PC-3 (cell line): ENCODE measurements at regions not wholly inside any gene's neighbourhood (a gene's known extent, or its start where the extent isn't known, plus 50 kb on each side); places are given as distances from the start of the nearest gene placed in this dataset.

ENCODE experiments used
- ATAC-seq: fragments of 200-7000 bp; cut with Tn5 transposase; 2 replicates; pipeline ENCODE4 v1.9.1; 2020; ENCODE audit warnings: mild to moderate bottlenecking, moderate library complexity
- BruUV-seq: library from RNA; stranded (reverse); fragments of 400-500 nt; replicated peaks from 2 replicates; lab custom pipeline; 2021; lab: Mats Ljungman, UMichigan
- CTCF ChIA-PET: fragments of 300-600 bp; sonication (Branson Sonifier 250); formaldehyde crosslinking; loops from one replicate; lab custom pipeline; 2022; ENCODE audit warnings: antibody characterized with exemption; lab: Charles Lee
- POLR2A ChIA-PET: fragments of 300-600 bp; sonication (Branson Sonifier 250); formaldehyde crosslinking; loops from one replicate; lab custom pipeline; 2022; ENCODE audit warnings: antibody characterized with exemption; ENCODE audit not compliant: unreplicated experiment; lab: Charles Lee
- DNase-seq: peaks from one replicate; pipeline ENCODE4 v3.0.0-alpha.2; 2015
- H2AFZ ChIP-seq: fragments of 300-600 bp; sonication (generic); 2 replicates; pipeline ENCODE4 v1.6.0; 2016; ENCODE audit warnings: antibody characterized with exemption, low read length
- H3F3A ChIP-seq: fragments of 300-600 bp; sonication (generic); one replicate; pipeline ENCODE4 v1.6.0; 2017; ENCODE audit warnings: antibody characterized with exemption, low read length, control low read depth, mild to moderate bottlenecking; ENCODE audit not compliant: unreplicated experiment
- H3K27ac ChIP-seq: fragments of 300-600 bp; sonication (generic); 2 replicates; pipeline ENCODE4 v1.5.1; 2016; ENCODE audit warnings: mild to moderate bottlenecking, low read length
- H3K27me3 ChIP-seq: fragments of 300-600 bp; sonication (generic); 2 replicates; pipeline ENCODE4 v1.6.1; 2016; ENCODE audit warnings: low read length, mixed read lengths
- H3K36me3 ChIP-seq: fragments of 300-600 bp; sonication (generic); 2 replicates; pipeline ENCODE4 v1.6.1; 2016; ENCODE audit warnings: low read depth, mixed run types, low read length, mixed read lengths
- H3K4me1 ChIP-seq: fragments of 300-600 bp; sonication (generic); 2 replicates; pipeline ENCODE4 v1.5.1; 2016; ENCODE audit warnings: low read length; ENCODE audit not compliant: insufficient read depth
- H3K4me2 ChIP-seq: fragments of 300-600 bp; sonication (generic); 2 replicates; pipeline ENCODE4 v1.6.0; 2016; ENCODE audit warnings: low read length
- H3K4me3 ChIP-seq: fragments of 300-600 bp; sonication (generic); 2 replicates; pipeline ENCODE4 v1.5.1; 2016; ENCODE audit warnings: mild to moderate bottlenecking, low read length, mixed read lengths
- H3K79me2 ChIP-seq: fragments of 300-600 bp; sonication (generic); 2 replicates; pipeline ENCODE4 v1.6.1; 2017; ENCODE audit warnings: low read length, mixed read lengths
- H3K9ac ChIP-seq: fragments of 300-600 bp; sonication (generic); 2 replicates; pipeline ENCODE4 v1.6.0; 2016; ENCODE audit warnings: mild to moderate bottlenecking, low read length
- H3K9me2 ChIP-seq: fragments of 300-600 bp; sonication (generic); replicated peaks from 2 replicates; pipeline ENCODE4 v1.6.1; 2016; ENCODE audit warnings: mixed run types, low read length, mixed read lengths
- H3K9me3 ChIP-seq: fragments of 300-600 bp; sonication (generic); 2 replicates; pipeline ENCODE4 v1.6.1; 2016; ENCODE audit warnings: low read length, mixed read lengths
- H4K20me1 ChIP-seq: fragments of 300-600 bp; sonication (generic); 2 replicates; pipeline ENCODE4 v1.6.1; 2016; ENCODE audit warnings: low read length, mixed read lengths
- CTCF ChIP-seq: fragments of 300-600 bp; sonication (generic); conservative IDR thresholded peaks from 2 replicates; pipeline ENCODE4 v1.5.1; 2017; ENCODE audit warnings: antibody characterized with exemption, low read depth, mild to moderate bottlenecking, low read length
- EZH2 ChIP-seq: fragments of 300-600 bp; sonication (generic); IDR thresholded peaks from one replicate; pipeline ENCODE4 v1.6.1; 2017; ENCODE audit warnings: antibody characterized with exemption, mild to moderate bottlenecking, low read length; ENCODE audit not compliant: unreplicated experiment
- EZH2phosphoT487 ChIP-seq: fragments of 300-600 bp; sonication (generic); IDR thresholded peaks from 2 replicates; pipeline ENCODE4 v1.6.1; 2018; ENCODE audit warnings: mild to moderate bottlenecking, antibody characterized with exemption, low read length, borderline replicate concordance
- intact Hi-C: fragments of 100-400 bp; cut with micrococcal nuclease; formaldehyde crosslinking; loops from 2 replicates; pipeline ENCODE4 v1.9.0; 2023

- POLR2A ChIA-PET = no interaction called here
- H3K4me1 ChIP-seq = no peaks in the 10 kb centered on the region
- H4K20me1 ChIP-seq = no peaks in the 10 kb centered on the region
Observed at GRCh38 chr11:25900814-25901213, 431.1 kb upstream of the ANO3 start.

GRCh38 chr11:25901415-25901814 is 430.5 kb upstream of the ANO3 start:
- Histone ChIP-seq H3K27me3 (no peaks in the 10 kb centered on the region), H3K9me2 (no peaks in the 10 kb centered on the region), H4K20me1 (no peaks in the 10 kb centered on the region), H3K4me3 (no peak overlapping the region), H3K27ac (no peak overlapping the region), H3K4me2 (no peak overlapping the region), H3K79me2 (no peaks in the 10 kb centered on the region), H3K9ac (no peak overlapping the region), H3K4me1 (no peaks in the 10 kb centered on the region), H3K9me3 (no peaks in the 10 kb centered on the region), H3K36me3 (no peaks in the 10 kb centered on the region), H3F3A (no peaks in the 10 kb centered on the region), H2AFZ (no peak overlapping the region)
- no peak for DNase-seq
- no peak for TF ChIP-seq EZH2
- TF ChIP-seq CTCF = no peak
- no peak for TF ChIP-seq EZH2phosphoT487
- ChIA-PET CTCF (no interaction called here), POLR2A (no interaction called here)
- ATAC-seq = no peak
- intact Hi-C loops = no loop called here
- BruUV-seq = no TSS peak

More at GRCh38 chr11:25900814-25901213, 431.1 kb upstream of the ANO3 start:
- no TSS peak for BruUV-seq
- Histone ChIP-seq H3K27me3 (no peaks in the 10 kb centered on the region), H3K36me3 (no peaks in the 10 kb centered on the region), H3K79me2 (no peaks in the 10 kb centered on the region), H3K9ac (no peak overlapping the region), H3K9me3 (no peaks in the 10 kb centered on the region), H3K4me2 (no peak overlapping the region), H2AFZ (no peak overlapping the region), H3K27ac (no peak overlapping the region), H3F3A (no peaks in the 10 kb centered on the region), H3K4me3 (no peak overlapping the region), H3K9me2 (no peaks in the 10 kb centered on the region)
- ATAC-seq = no peak
- CTCF ChIA-PET = no interaction called here
- DNase-seq = no peak
- intact Hi-C loops = no loop called here
- no peak for TF ChIP-seq CTCF
- TF ChIP-seq EZH2 = no peak
- TF ChIP-seq EZH2phosphoT487 = no peak

- Histone ChIP-seq H3K9me2 (no peaks in the 10 kb centered on the region), H3K27ac (no peak overlapping the region), H3K4me1 (no peaks in the 10 kb centered on the region), H3K9me3 (no peaks in the 10 kb centered on the region), H3K9ac (no peak overlapping the region), H3K36me3 (no peaks in the 10 kb centered on the region), H2AFZ (no peak overlapping the region), H4K20me1 (no peaks in the 10 kb centered on the region), H3K27me3 (no peaks in the 10 kb centered on the region), H3K79me2 (no peaks in the 10 kb centered on the region), H3K4me2 (no peak overlapping the region), H3K4me3 (no peak overlapping the region), H3F3A (no peaks in the 10 kb centered on the region)
- ATAC-seq (no peak), DNase-seq (no peak)
- POLR2A ChIA-PET = no interaction called here
- no peak for TF ChIP-seq CTCF
- TF ChIP-seq EZH2 = no peak
- TF ChIP-seq EZH2phosphoT487 = no peak
- BruUV-seq = no TSS peak
- intact Hi-C loops = no loop called here
- CTCF ChIA-PET = no interaction called here
Observed at GRCh38 chr11:25902476-25902875, 429.5 kb upstream of the ANO3 start.
